Neural cell (in vitro differentiated cells): ENCODE measurements at regions not wholly inside any gene's neighbourhood (a gene's known extent, or its start where the extent isn't known, plus 50 kb on each side); places are given as distances from the start of the nearest gene placed in this dataset.
"Not testable (repeated sequence)": the region's sequence is repeated elsewhere in the genome, so short reads cannot be mapped to it uniquely, and the experiment has no call there.

Source experiments
- EP300 ChIP-seq: fragments of 450-650 bp; conservative IDR thresholded peaks from 2 replicates; pipeline ENCODE4 v1.6.1; 2014; ENCODE audit warnings: antibody characterized with exemption, mild to moderate bottlenecking, moderate library complexity; ENCODE audit not compliant: poor library complexity, severe bottlenecking
- EZH2 ChIP-seq: fragments of 200-600, 300-800 bp; shearing (Covaris generic), sonication (generic); IDR thresholded peaks from 2 replicates; pipeline ENCODE4 v1.6.1; 2014; ENCODE audit warnings: antibody characterized with exemption, low read length, borderline replicate concordance, mild to moderate bottlenecking; ENCODE audit not compliant: insufficient read depth, poor library complexity, severe bottlenecking
- MXI1 ChIP-seq: fragments of 450-650 bp; conservative IDR thresholded peaks from 2 replicates; pipeline ENCODE4 v1.6.1; 2014; ENCODE audit warnings: antibody characterized with exemption, mild to moderate bottlenecking; ENCODE audit not compliant: poor library complexity, severe bottlenecking
- POLR2AphosphoS5 ChIP-seq: IDR thresholded peaks from 2 replicates; pipeline ENCODE4 v1.6.1; 2012
- RAD21 ChIP-seq: fragments of 450-650 bp; conservative IDR thresholded peaks from 2 replicates; pipeline ENCODE4 v1.6.1; 2014; ENCODE audit warnings: antibody characterized with exemption, mild to moderate bottlenecking, moderate library complexity
- TAF1 ChIP-seq: IDR thresholded peaks from 2 replicates; pipeline ENCODE4 v1.6.1; 2012; ENCODE audit warnings: low read depth
- TF ChIP-seq, protein P1 (sequence below): fragments of 450-650 bp; IDR thresholded peaks from 2 replicates; pipeline ENCODE4 v1.5.1; 2014; ENCODE audit warnings: antibody characterized with exemption, mild to moderate bottlenecking, moderate library complexity; ENCODE audit not compliant: poor library complexity, severe bottlenecking
- TF ChIP-seq, protein P2 (sequence below): IDR thresholded peaks from 2 replicates; pipeline ENCODE4 v1.6.1; 2012; ENCODE audit warnings: borderline replicate concordance

DNA sequence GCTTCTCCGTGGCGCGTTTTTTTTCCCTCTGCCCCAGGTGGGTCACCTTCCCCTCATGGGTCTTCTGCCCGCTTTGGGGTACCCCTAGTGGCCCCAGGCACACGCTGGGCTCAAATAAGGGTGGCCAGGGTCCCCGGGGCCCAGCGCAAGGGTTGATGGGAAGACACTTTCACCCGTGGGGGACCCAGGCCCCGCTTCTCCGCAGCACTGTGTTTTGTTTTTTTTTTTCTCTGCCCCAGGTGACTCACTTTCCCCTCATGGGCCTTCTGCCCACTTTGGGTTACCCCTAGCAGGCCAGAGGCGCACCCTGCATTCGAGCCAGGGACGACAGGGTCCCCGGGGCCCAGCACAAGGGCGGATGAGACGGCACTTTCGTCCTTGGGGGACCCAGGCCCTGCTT, 526.7 kb downstream of the FOXD4L4 start:
- not testable (repeated sequence) for TF ChIP-seq EZH2, EP300, MXI1, POLR2AphosphoS5, TAF1, RAD21
- TF ChIP-seq, protein P1, sequence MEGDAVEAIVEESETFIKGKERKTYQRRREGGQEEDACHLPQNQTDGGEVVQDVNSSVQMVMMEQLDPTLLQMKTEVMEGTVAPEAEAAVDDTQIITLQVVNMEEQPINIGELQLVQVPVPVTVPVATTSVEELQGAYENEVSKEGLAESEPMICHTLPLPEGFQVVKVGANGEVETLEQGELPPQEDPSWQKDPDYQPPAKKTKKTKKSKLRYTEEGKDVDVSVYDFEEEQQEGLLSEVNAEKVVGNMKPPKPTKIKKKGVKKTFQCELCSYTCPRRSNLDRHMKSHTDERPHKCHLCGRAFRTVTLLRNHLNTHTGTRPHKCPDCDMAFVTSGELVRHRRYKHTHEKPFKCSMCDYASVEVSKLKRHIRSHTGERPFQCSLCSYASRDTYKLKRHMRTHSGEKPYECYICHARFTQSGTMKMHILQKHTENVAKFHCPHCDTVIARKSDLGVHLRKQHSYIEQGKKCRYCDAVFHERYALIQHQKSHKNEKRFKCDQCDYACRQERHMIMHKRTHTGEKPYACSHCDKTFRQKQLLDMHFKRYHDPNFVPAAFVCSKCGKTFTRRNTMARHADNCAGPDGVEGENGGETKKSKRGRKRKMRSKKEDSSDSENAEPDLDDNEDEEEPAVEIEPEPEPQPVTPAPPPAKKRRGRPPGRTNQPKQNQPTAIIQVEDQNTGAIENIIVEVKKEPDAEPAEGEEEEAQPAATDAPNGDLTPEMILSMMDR, result not testable (repeated sequence)
- TF ChIP-seq, protein P2, sequence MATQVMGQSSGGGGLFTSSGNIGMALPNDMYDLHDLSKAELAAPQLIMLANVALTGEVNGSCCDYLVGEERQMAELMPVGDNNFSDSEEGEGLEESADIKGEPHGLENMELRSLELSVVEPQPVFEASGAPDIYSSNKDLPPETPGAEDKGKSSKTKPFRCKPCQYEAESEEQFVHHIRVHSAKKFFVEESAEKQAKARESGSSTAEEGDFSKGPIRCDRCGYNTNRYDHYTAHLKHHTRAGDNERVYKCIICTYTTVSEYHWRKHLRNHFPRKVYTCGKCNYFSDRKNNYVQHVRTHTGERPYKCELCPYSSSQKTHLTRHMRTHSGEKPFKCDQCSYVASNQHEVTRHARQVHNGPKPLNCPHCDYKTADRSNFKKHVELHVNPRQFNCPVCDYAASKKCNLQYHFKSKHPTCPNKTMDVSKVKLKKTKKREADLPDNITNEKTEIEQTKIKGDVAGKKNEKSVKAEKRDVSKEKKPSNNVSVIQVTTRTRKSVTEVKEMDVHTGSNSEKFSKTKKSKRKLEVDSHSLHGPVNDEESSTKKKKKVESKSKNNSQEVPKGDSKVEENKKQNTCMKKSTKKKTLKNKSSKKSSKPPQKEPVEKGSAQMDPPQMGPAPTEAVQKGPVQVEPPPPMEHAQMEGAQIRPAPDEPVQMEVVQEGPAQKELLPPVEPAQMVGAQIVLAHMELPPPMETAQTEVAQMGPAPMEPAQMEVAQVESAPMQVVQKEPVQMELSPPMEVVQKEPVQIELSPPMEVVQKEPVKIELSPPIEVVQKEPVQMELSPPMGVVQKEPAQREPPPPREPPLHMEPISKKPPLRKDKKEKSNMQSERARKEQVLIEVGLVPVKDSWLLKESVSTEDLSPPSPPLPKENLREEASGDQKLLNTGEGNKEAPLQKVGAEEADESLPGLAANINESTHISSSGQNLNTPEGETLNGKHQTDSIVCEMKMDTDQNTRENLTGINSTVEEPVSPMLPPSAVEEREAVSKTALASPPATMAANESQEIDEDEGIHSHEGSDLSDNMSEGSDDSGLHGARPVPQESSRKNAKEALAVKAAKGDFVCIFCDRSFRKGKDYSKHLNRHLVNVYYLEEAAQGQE, result not testable (repeated sequence)
